ENCODE measurements at regions not wholly inside any gene's neighbourhood (a gene's known extent, or its start where the extent isn't known, plus 50 kb on each side); places are given as distances from the start of the nearest gene placed in this dataset.

DNA sequence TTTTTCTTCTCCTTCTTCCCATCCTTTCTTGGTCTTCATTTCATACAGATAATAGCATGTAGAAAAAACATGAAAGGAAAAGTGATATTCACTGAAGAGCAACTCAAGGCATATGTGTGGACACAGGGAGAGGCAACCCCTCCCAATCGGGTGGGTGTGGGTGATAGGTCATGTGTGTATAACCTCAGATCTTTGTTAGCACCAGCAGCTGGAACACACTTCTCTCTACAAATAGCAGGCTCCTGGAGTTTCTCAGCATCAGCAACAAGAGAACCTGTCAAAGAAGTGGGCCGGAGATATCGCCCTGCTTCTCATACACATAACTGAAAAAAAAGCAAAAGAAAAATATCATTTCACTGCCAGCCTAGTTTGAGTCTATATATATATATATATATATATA is 426.4 kb downstream of the DTWD2 start:
- TF ChIP-seq, protein P1, sequence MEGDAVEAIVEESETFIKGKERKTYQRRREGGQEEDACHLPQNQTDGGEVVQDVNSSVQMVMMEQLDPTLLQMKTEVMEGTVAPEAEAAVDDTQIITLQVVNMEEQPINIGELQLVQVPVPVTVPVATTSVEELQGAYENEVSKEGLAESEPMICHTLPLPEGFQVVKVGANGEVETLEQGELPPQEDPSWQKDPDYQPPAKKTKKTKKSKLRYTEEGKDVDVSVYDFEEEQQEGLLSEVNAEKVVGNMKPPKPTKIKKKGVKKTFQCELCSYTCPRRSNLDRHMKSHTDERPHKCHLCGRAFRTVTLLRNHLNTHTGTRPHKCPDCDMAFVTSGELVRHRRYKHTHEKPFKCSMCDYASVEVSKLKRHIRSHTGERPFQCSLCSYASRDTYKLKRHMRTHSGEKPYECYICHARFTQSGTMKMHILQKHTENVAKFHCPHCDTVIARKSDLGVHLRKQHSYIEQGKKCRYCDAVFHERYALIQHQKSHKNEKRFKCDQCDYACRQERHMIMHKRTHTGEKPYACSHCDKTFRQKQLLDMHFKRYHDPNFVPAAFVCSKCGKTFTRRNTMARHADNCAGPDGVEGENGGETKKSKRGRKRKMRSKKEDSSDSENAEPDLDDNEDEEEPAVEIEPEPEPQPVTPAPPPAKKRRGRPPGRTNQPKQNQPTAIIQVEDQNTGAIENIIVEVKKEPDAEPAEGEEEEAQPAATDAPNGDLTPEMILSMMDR (IDR thresholded peaks at IDR 0.05; ENCODE audit: low read depth, low read length) = no peak
- TF ChIP-seq EZH2phosphoT487 (IDR thresholded peaks at IDR 0.05; ENCODE audit: low read depth) = no peak

Data from OCI-LY3 (cell line).